Osteocyte (in vitro differentiated cells): ENCODE measurements at regions not wholly inside any gene's neighbourhood (a gene's known extent, or its start where the extent isn't known, plus 50 kb on each side); places are given as distances from the start of the nearest gene placed in this dataset.

Experiments
- DNase-seq: peaks from one replicate; pipeline ENCODE4 v3.0.0; 2021; ENCODE audit warnings: mixed read lengths; ENCODE audit not compliant: unreplicated experiment; ENCODE audit errors: extremely low spot score
- H3K27ac Mint-ChIP-seq: one replicate; pipeline ENCODE4 v1.8.0; 2021; ENCODE audit warnings: mild to moderate bottlenecking, mixed read lengths; ENCODE audit not compliant: unreplicated experiment
- H3K27me3 Mint-ChIP-seq: one replicate; pipeline ENCODE4 v1.8.0; 2021; ENCODE audit warnings: mixed read lengths; ENCODE audit not compliant: unreplicated experiment
- H3K36me3 Mint-ChIP-seq: one replicate; pipeline ENCODE4 v1.8.0; 2021; ENCODE audit warnings: mixed read lengths; ENCODE audit not compliant: unreplicated experiment
- H3K4me1 Mint-ChIP-seq: one replicate; pipeline ENCODE4 v1.8.0; 2021; ENCODE audit warnings: mixed read lengths; ENCODE audit not compliant: unreplicated experiment
- H3K4me3 Mint-ChIP-seq: one replicate; pipeline ENCODE4 v1.8.0; 2021; ENCODE audit warnings: mild to moderate bottlenecking, moderate library complexity, mixed read lengths; ENCODE audit not compliant: unreplicated experiment
- H3K9me3 Mint-ChIP-seq: one replicate; pipeline ENCODE4 v1.8.0; 2021; ENCODE audit warnings: mixed read lengths; ENCODE audit not compliant: unreplicated experiment
- CTCF ChIP-seq: fragments of 200-600 bp; sonication (generic); IDR thresholded peaks from 2 replicates; pipeline ENCODE4 v1.5.0; 2021; ENCODE audit warnings: antibody characterized with exemption, mild to moderate bottlenecking, moderate library complexity

- H3K27ac Mint-ChIP-seq, result no peak overlapping the region
- no peaks in the 10 kb centered on the region for H3K36me3 Mint-ChIP-seq
- H3K4me1 Mint-ChIP-seq, result no peaks in the 10 kb centered on the region
- DNase-seq, result no peak
- peaks cover 2% of the 10 kb centered on the region for H3K9me3 Mint-ChIP-seq
- no peaks in the 10 kb centered on the region for H3K27me3 Mint-ChIP-seq
- H3K4me3 Mint-ChIP-seq, result no peak overlapping the region
- no peak for TF ChIP-seq CTCF
These were observed 153.1 kb upstream of the ARL4C start for GRCh38 chr2:234649951-234650350.

- no peaks in the 10 kb centered on the region for H3K4me1 Mint-ChIP-seq
- no peak for TF ChIP-seq CTCF
- peaks cover 28% of the 10 kb centered on the region for H3K9me3 Mint-ChIP-seq
- no peaks in the 10 kb centered on the region for H3K36me3 Mint-ChIP-seq
- no peak overlapping the region for H3K27ac Mint-ChIP-seq
- H3K27me3 Mint-ChIP-seq, result no peaks in the 10 kb centered on the region
- H3K4me3 Mint-ChIP-seq, result no peak overlapping the region
- no peak for DNase-seq
These were observed 146.5 kb upstream of the ARL4C start for GRCh38 chr2:234643407-234643806.

GRCh38 chr2:234641086-234641485 lies 144.2 kb upstream of the ARL4C start:
- peaks cover 28% of the 10 kb centered on the region for H3K9me3 Mint-ChIP-seq
- H3K4me1 Mint-ChIP-seq, result no peaks in the 10 kb centered on the region
- H3K27me3 Mint-ChIP-seq, result no peaks in the 10 kb centered on the region
- no peak for DNase-seq
- no peak for TF ChIP-seq CTCF
- H3K4me3 Mint-ChIP-seq, result no peak overlapping the region
- H3K27ac Mint-ChIP-seq, result no peak overlapping the region
- no peaks in the 10 kb centered on the region for H3K36me3 Mint-ChIP-seq

- no peak for DNase-seq
- no peak for TF ChIP-seq CTCF
- no peaks in the 10 kb centered on the region for H3K36me3 Mint-ChIP-seq
- H3K4me1 Mint-ChIP-seq, result no peaks in the 10 kb centered on the region
- no peak overlapping the region for H3K27ac Mint-ChIP-seq
- H3K9me3 Mint-ChIP-seq, result peaks cover 28% of the 10 kb centered on the region
- no peak overlapping the region for H3K4me3 Mint-ChIP-seq
- H3K27me3 Mint-ChIP-seq, result no peaks in the 10 kb centered on the region
These were observed 143.8 kb upstream of the ARL4C start for GRCh38 chr2:234640657-234641056.

GRCh38 chr2:234638966-234639365 lies 142.1 kb upstream of the ARL4C start:
- Mint-ChIP-seq H3K4me3 (no peak overlapping the region), H3K4me1 (no peaks in the 10 kb centered on the region), H3K9me3 (peaks cover 20% of the 10 kb centered on the region), H3K36me3 (no peaks in the 10 kb centered on the region), H3K27me3 (no peaks in the 10 kb centered on the region), H3K27ac (no peak overlapping the region)
- TF ChIP-seq CTCF, result no peak
- no peak for DNase-seq
